ENCODE measurements at regions not wholly inside any gene's neighbourhood (a gene's known extent, or its start where the extent isn't known, plus 50 kb on each side); places are given as distances from the start of the nearest gene placed in this dataset.

GRCh38 chr3:74233091-74233490 lies 381.4 kb downstream of the CNTN3 start:
- H3K27ac ChIP-seq = no peak overlapping the region
- H3K4me2 ChIP-seq = no peak overlapping the region
- ATAC-seq (no peak), FAIRE-seq (no peak), DNase-seq (ENCODE audit: low read depth in 1 of 2, low spot score in 1 of 2) (no peak)
- H3K9me3 ChIP-seq = no peaks in the 10 kb centered on the region
- TF ChIP-seq RAD21 (conservative IDR thresholded peaks at IDR 0.05 in 1 of 2, IDR thresholded peaks at IDR 0.05 in 1 of 2) (no peak), RCOR1 (IDR thresholded peaks at IDR 0.05; ENCODE audit: low read depth, low read length) (no peak), FOSB (CRISPR knock-in tag; IDR thresholded peaks at IDR 0.05) (no peak), RNF2 (IDR thresholded peaks at IDR 0.05; ENCODE audit: borderline replicate concordance, low read depth) (no peak), USF2 (IDR thresholded peaks at IDR 0.05) (no peak), POLR2AphosphoS2 (conservative IDR thresholded peaks at IDR 0.05; ENCODE audit: low read length) (no peak)
- 2% methylated on average over 3 of the region's 3 CpGs for WGBS (ENCODE audit: missing lambda C conversion rate)
- no peak overlapping the region for H3K4me3 ChIP-seq
- ChIA-PET CTCF (no interaction called here), POLR2A (no interaction called here)
- H3K4me1 ChIP-seq = no peaks in the 10 kb centered on the region

- WGBS (ENCODE audit: missing lambda C conversion rate) = under 1% methylated on average over 3 of the region's 3 CpGs
- no peak overlapping the region for H3K4me3 ChIP-seq
- ChIA-PET CTCF (no interaction called here), POLR2A (no interaction called here)
- no peaks in the 10 kb centered on the region for H3K4me1 ChIP-seq
- no peaks in the 10 kb centered on the region; the same call in 2 of the 3 replicates for H3K9me3 ChIP-seq
- FAIRE-seq (no peak), ATAC-seq (no peak), DNase-seq (ENCODE audit: low read depth in 1 of 2, low spot score in 1 of 2) (no peak)
- no peak overlapping the region for H3K4me2 ChIP-seq
- no peak for TF ChIP-seq RAD21 (conservative IDR thresholded peaks at IDR 0.05 in 1 of 2, IDR thresholded peaks at IDR 0.05 in 1 of 2)
- peak; percentile 65 for TF ChIP-seq MAFK (IDR thresholded peaks at IDR 0.05; ENCODE audit: partially characterized antibody)
- H3K27ac ChIP-seq = no peak overlapping the region
Measured at GRCh38 chr3:74217467-74217866, 397.0 kb downstream of the CNTN3 start.

GRCh38 chr3:74214286-74214685 lies 400.2 kb downstream of the CNTN3 start:
- Histone ChIP-seq H3K4me2 (no peak overlapping the region), H3K4me1 (no peaks in the 10 kb centered on the region), H3K27ac (no peak overlapping the region), H3K9me3 (no peaks in the 10 kb centered on the region; the same call in 2 of the 3 replicates), H3K4me3 (no peak overlapping the region)
- TF ChIP-seq MAFK (IDR thresholded peaks at IDR 0.05; ENCODE audit: partially characterized antibody) (peak; percentile 13), CHD2 (IDR thresholded peaks at IDR 0.05; ENCODE audit: low read length, partially characterized antibody) (no peak)
- ChIA-PET POLR2A (no interaction called here), CTCF (no interaction called here)
- 9% methylated on average over 4 of the region's 4 CpGs for WGBS (ENCODE audit: missing lambda C conversion rate)
- DNase-seq (ENCODE audit: low read depth in 1 of 2, low spot score in 1 of 2) (no peak), FAIRE-seq (no peak), ATAC-seq (no peak)

GRCh38 chr3:74210739-74211138 lies 403.7 kb downstream of the CNTN3 start:
- H3K4me1 ChIP-seq = no peaks in the 10 kb centered on the region
- ATAC-seq = no peak
- H3K4me2 ChIP-seq = no peak overlapping the region
- TF ChIP-seq JUNB (IDR thresholded peaks at IDR 0.05) (no peak), MAX (IDR thresholded peaks at IDR 0.05) (no peak), EHMT2 (IDR thresholded peaks at IDR 0.05; ENCODE audit: low read depth) (no peak), MYC (IDR thresholded peaks at IDR 0.05; ENCODE audit: borderline replicate concordance, low read length) (no peak), CEBPB (IDR thresholded peaks at IDR 0.05) (no peak), ESRRA (IDR thresholded peaks at IDR 0.05; ENCODE audit: borderline replicate concordance, low read length) (no peak), SREBF2 (IDR thresholded peaks at IDR 0.05) (no peak), SMC3 (IDR thresholded peaks at IDR 0.05) (no peak), POLR2AphosphoS2 (conservative IDR thresholded peaks at IDR 0.05; ENCODE audit: low read length) (no peak), HOXB13 (CRISPR knock-in tag; IDR thresholded peaks at IDR 0.05; ENCODE audit: low read depth) (no peak), CHD2 (IDR thresholded peaks at IDR 0.05; ENCODE audit: low read length, partially characterized antibody) (no peak), BHLHE40 (IDR thresholded peaks at IDR 0.05; ENCODE audit: low read depth, low read length) (no peak)
- no peaks in the 10 kb centered on the region for H3K9me3 ChIP-seq
- FAIRE-seq = no peak
- no peak for DNase-seq (ENCODE audit: low read depth in 1 of 2, low spot score in 1 of 2)
- no peak overlapping the region for H3K27ac ChIP-seq
- POLR2A ChIA-PET = no interaction called here
- no peak overlapping the region for H3K4me3 ChIP-seq
- CTCF ChIA-PET = no interaction called here

- ChIA-PET CTCF (no interaction called here), POLR2A (no interaction called here)
- H3K9me3 ChIP-seq = no peaks in the 10 kb centered on the region
- no peak for DNase-seq (ENCODE audit: low read depth in 1 of 2, low spot score in 1 of 2)
- no peaks in the 10 kb centered on the region for H3K4me1 ChIP-seq
- no peak for ATAC-seq
- H3K27ac ChIP-seq = no peak overlapping the region
- H3K4me3 ChIP-seq = no peak overlapping the region
- WGBS (ENCODE audit: missing lambda C conversion rate) = 0% methylated on average over 2 of the region's 2 CpGs
- no peak for FAIRE-seq
- H3K4me2 ChIP-seq = no peak overlapping the region
- TF ChIP-seq GATA3 (IDR thresholded peaks at IDR 0.05; ENCODE audit: borderline replicate concordance) (no peak), HEYL (CRISPR knock-in tag; IDR thresholded peaks at IDR 0.05) (no peak), KDM5A (IDR thresholded peaks at IDR 0.05) (no peak), MYC (IDR thresholded peaks at IDR 0.05; ENCODE audit: borderline replicate concordance, low read length) (no peak), NFE2L2 (conservative IDR thresholded peaks at IDR 0.05; ENCODE audit: low read length) (no peak), RNF2 (IDR thresholded peaks at IDR 0.05; ENCODE audit: borderline replicate concordance, low read depth) (no peak), ZNF302 (CRISPR knock-in tag; IDR thresholded peaks at IDR 0.05) (no peak), ELK1 (IDR thresholded peaks at IDR 0.05; ENCODE audit: low read depth, low read length) (no peak), JUN (IDR thresholded peaks at IDR 0.05) (no peak), SREBF2 (IDR thresholded peaks at IDR 0.05) (no peak), HES2 (IDR thresholded peaks at IDR 0.05) (no peak), TP53 (CRISPR knock-in tag; IDR thresholded peaks at IDR 0.05) (no peak), SMC3 (IDR thresholded peaks at IDR 0.05) (no peak), HDAC2 (IDR thresholded peaks at IDR 0.05) (no peak), POLR2AphosphoS2 (conservative IDR thresholded peaks at IDR 0.05; ENCODE audit: low read length) (no peak)
Measured at GRCh38 chr3:74200952-74201351, 413.5 kb downstream of the CNTN3 start.
